Stimulated activated CD4-positive, alpha-beta T cell treated with anti-CD3 and anti-CD28 coated beads, Interleukin-2, amount 100 ng/mL, for 24 hours (primary cell): ENCODE measurements at regions not wholly inside any gene's neighbourhood (a gene's known extent, or its start where the extent isn't known, plus 50 kb on each side); places are given as distances from the start of the nearest gene placed in this dataset.

Experiments
- DNase-seq, 2 donors: peaks; one replicate each; pipeline ENCODE4 v3.0.0-alpha.2; 2020

GRCh38 chr2:12063210-12063609 lies 316.8 kb downstream of the LPIN1 start:
- DNase-seq: no peak

- no peak for DNase-seq
Measured at GRCh38 chr2:12064153-12064552, 317.7 kb downstream of the LPIN1 start.

GRCh38 chr2:12066116-12066515 lies 319.7 kb downstream of the LPIN1 start:
- DNase-seq: no peak

- DNase-seq: no peak
Measured at GRCh38 chr2:12066986-12067385, 320.6 kb downstream of the LPIN1 start.

- no peak for DNase-seq
Measured at GRCh38 chr2:12068796-12069538, 322.5 kb downstream of the LPIN1 start.

- DNase-seq: no peak
Measured at GRCh38 chr2:12070153-12070552, 323.7 kb downstream of the LPIN1 start.

GRCh38 chr2:12070581-12070980 lies 324.1 kb downstream of the LPIN1 start:
- no peak for DNase-seq

GRCh38 chr2:12071318-12071717 lies 324.9 kb downstream of the LPIN1 start:
- DNase-seq: no peak

GRCh38 chr2:12073217-12073852 lies 326.9 kb downstream of the LPIN1 start:
- DNase-seq: no peak

GRCh38 chr2:12074126-12074844 lies 327.9 kb downstream of the LPIN1 start:
- no peak for DNase-seq

GRCh38 chr2:12074845-12075217 lies 328.4 kb downstream of the LPIN1 start:
- no peak for DNase-seq

GRCh38 chr2:12075603-12076002 lies 329.2 kb downstream of the LPIN1 start:
- DNase-seq: no peak

GRCh38 chr2:12076810-12077209 lies 330.4 kb downstream of the LPIN1 start:
- no peak for DNase-seq

GRCh38 chr2:12080360-12080759 lies 333.9 kb downstream of the LPIN1 start:
- DNase-seq: no peak

- no peak for DNase-seq
Measured at GRCh38 chr2:12081481-12082210, 335.2 kb downstream of the LPIN1 start.

- DNase-seq: no peak
Measured at GRCh38 chr2:12083081-12083581, 336.7 kb downstream of the LPIN1 start.

GRCh38 chr2:12083713-12084419 lies 337.4 kb downstream of the LPIN1 start:
- DNase-seq: no peak

- DNase-seq: no peak
Measured at GRCh38 chr2:12087175-12087574, 340.7 kb downstream of the LPIN1 start.

GRCh38 chr2:12087671-12088380 lies 341.4 kb downstream of the LPIN1 start:
- no peak for DNase-seq

- no peak for DNase-seq
Measured at GRCh38 chr2:12089001-12089400, 342.6 kb downstream of the LPIN1 start.

- DNase-seq: no peak
Measured at GRCh38 chr2:12089496-12089895, 343.1 kb downstream of the LPIN1 start.

- no peak for DNase-seq
Measured at GRCh38 chr2:12090072-12090471, 343.6 kb downstream of the LPIN1 start.
